CD8-positive, alpha-beta memory T cell (primary cell): ENCODE measurements at regions not wholly inside any gene's neighbourhood (a gene's known extent, or its start where the extent isn't known, plus 50 kb on each side); places are given as distances from the start of the nearest gene placed in this dataset.

Experiments used
- CTCF ChIA-PET: fragments of 350-600 bp; sonication (Branson Sonifier 250); formaldehyde crosslinking; loops from one replicate; lab custom pipeline; 2021; ENCODE audit warnings: antibody characterized with exemption; lab: Charles Lee
- POLR2A ChIA-PET: fragments of 350-600 bp; sonication (Branson Sonifier 250); formaldehyde crosslinking; loops from one replicate; lab custom pipeline; 2021; ENCODE audit warnings: antibody characterized with exemption; lab: Charles Lee
- DNase-seq, 5 donors: peaks; one replicate each; pipeline versions ENCODE4 v3.0.0 to v3.0.0-alpha.2; 2020 to 2022; ENCODE audit warnings: mixed read lengths in 1 of 5
- H3K27ac ChIP-seq: one replicate; pipeline ENCODE4 v1.7.0; 2013; ENCODE audit warnings: low read depth, mild to moderate bottlenecking, low read length, moderate library complexity
- H3K27me3 ChIP-seq: 2 replicates; pipeline ENCODE4 v1.7.0; 2013; ENCODE audit warnings: low read length, mild to moderate bottlenecking; ENCODE audit not compliant: insufficient read depth, poor library complexity, severe bottlenecking
- H3K36me3 ChIP-seq: 2 replicates; pipeline ENCODE4 v1.7.0; 2013; ENCODE audit warnings: mild to moderate bottlenecking, low read length, moderate library complexity; ENCODE audit not compliant: insufficient read depth
- H3K4me1 ChIP-seq: 2 replicates; pipeline ENCODE4 v1.7.0; 2013; ENCODE audit warnings: mild to moderate bottlenecking, low read length, moderate library complexity; ENCODE audit not compliant: insufficient read depth
- H3K4me3 ChIP-seq: 2 replicates; pipeline ENCODE4 v1.7.0; 2013; ENCODE audit warnings: mild to moderate bottlenecking, low read length
- H3K9me3 ChIP-seq: 2 replicates; pipeline ENCODE4 v1.7.0; 2013; ENCODE audit warnings: mild to moderate bottlenecking, low read length
- H3K27ac Mint-ChIP-seq, 8 donors: one replicate each; pipeline ENCODE4 v1.8.0; 2020 to 2021; ENCODE audit warnings: mixed read lengths in 8 of 8, mild to moderate bottlenecking in 6 of 8, inconsistent platforms in 3 of 8, moderate library complexity in 3 of 8
- H3K27me3 Mint-ChIP-seq, 2 donors: one replicate each; pipeline ENCODE4 v1.8.0; 2020 to 2021; ENCODE audit warnings: mixed read lengths in 2 of 2, mild to moderate bottlenecking in 1 of 2, moderate library complexity in 1 of 2
- H3K36me3 Mint-ChIP-seq, 3 donors: one replicate each; pipeline ENCODE4 v1.8.0; 2020 to 2021; ENCODE audit warnings: mixed read lengths in 3 of 3, inconsistent platforms in 1 of 3, mild to moderate bottlenecking in 1 of 3
- H3K4me1 Mint-ChIP-seq, 3 donors: one replicate each; pipeline ENCODE4 v1.8.0; 2020 to 2021; ENCODE audit warnings: mixed read lengths in 3 of 3, inconsistent platforms in 1 of 3, mild to moderate bottlenecking in 1 of 3
- H3K4me3 Mint-ChIP-seq, 7 donors: one replicate each; pipeline ENCODE4 v1.8.0; 2020 to 2021; ENCODE audit warnings: mixed read lengths in 7 of 7, mild to moderate bottlenecking in 6 of 7, moderate library complexity in 4 of 7, inconsistent platforms in 2 of 7
- H3K9me3 Mint-ChIP-seq, 5 donors: one replicate each; pipeline ENCODE4 v1.8.0; 2020 to 2022; ENCODE audit warnings: mixed read lengths in 5 of 5, mild to moderate bottlenecking in 3 of 5, moderate library complexity in 2 of 5, inconsistent platforms in 1 of 5

- POLR2A ChIA-PET: no interaction called here
- H3K36me3 Mint-ChIP-seq: no peaks in the 10 kb centered on the region
- H3K4me3 ChIP-seq: no peak overlapping the region
- H3K27me3 Mint-ChIP-seq: no peaks in the 10 kb centered on the region
- H3K4me3 Mint-ChIP-seq: no peak overlapping the region
- no peak for DNase-seq
- H3K4me1 ChIP-seq: peaks cover 5% of the 10 kb centered on the region
- H3K27ac ChIP-seq: no peak overlapping the region
- H3K4me1 Mint-ChIP-seq: peaks cover 5 to 11% (median 11%) of the 10 kb centered on the region in 3 donors
- H3K36me3 ChIP-seq: no peaks in the 10 kb centered on the region
- CTCF ChIA-PET: no interaction called here
- no peaks in the 10 kb centered on the region for H3K9me3 ChIP-seq
- peak overlapping the region in 2 of 8 donors; percentile 30 to 60 for H3K27ac Mint-ChIP-seq
- no peaks in the 10 kb centered on the region for H3K27me3 ChIP-seq
- H3K9me3 Mint-ChIP-seq: no peaks in the 10 kb centered on the region
These were observed 144.1 kb downstream of the ZFP36L2 start for GRCh38 chr2:43082111-43082894.

- no peaks in the 10 kb centered on the region for H3K36me3 Mint-ChIP-seq
- no peaks in the 10 kb centered on the region for H3K27me3 Mint-ChIP-seq
- ChIA-PET POLR2A (no interaction called here), CTCF (no interaction called here)
- no peak for DNase-seq
- peaks cover 5 to 11% (median 11%) of the 10 kb centered on the region in 3 donors for H3K4me1 Mint-ChIP-seq
- H3K27ac Mint-ChIP-seq: peak overlapping the region in 2 of 8 donors; percentile 47 to 60
- Histone ChIP-seq H3K4me1 (peaks cover 5% of the 10 kb centered on the region), H3K27me3 (no peaks in the 10 kb centered on the region), H3K27ac (no peak overlapping the region), H3K36me3 (no peaks in the 10 kb centered on the region), H3K9me3 (no peaks in the 10 kb centered on the region), H3K4me3 (no peak overlapping the region)
- no peaks in the 10 kb centered on the region for H3K9me3 Mint-ChIP-seq
- no peak overlapping the region for H3K4me3 Mint-ChIP-seq
These were observed 145.2 kb downstream of the ZFP36L2 start for GRCh38 chr2:43081131-43081765.

- H3K27ac ChIP-seq: no peak overlapping the region
- peak overlapping the region in 1 of 8 donors; percentile 47 for H3K27ac Mint-ChIP-seq
- H3K9me3 Mint-ChIP-seq: no peaks in the 10 kb centered on the region
- no peaks in the 10 kb centered on the region for H3K9me3 ChIP-seq
- H3K4me1 Mint-ChIP-seq: peaks cover 5 to 11% (median 10%) of the 10 kb centered on the region in 3 donors
- H3K4me1 ChIP-seq: peaks cover 5% of the 10 kb centered on the region
- H3K36me3 ChIP-seq: no peaks in the 10 kb centered on the region
- no peaks in the 10 kb centered on the region for H3K27me3 Mint-ChIP-seq
- DNase-seq: no peak
- H3K36me3 Mint-ChIP-seq: no peaks in the 10 kb centered on the region
- POLR2A ChIA-PET: no interaction called here
- CTCF ChIA-PET: no interaction called here
- no peaks in the 10 kb centered on the region for H3K27me3 ChIP-seq
- no peak overlapping the region for H3K4me3 Mint-ChIP-seq
- H3K4me3 ChIP-seq: no peak overlapping the region
These were observed 145.8 kb downstream of the ZFP36L2 start for GRCh38 chr2:43080571-43081021.

GRCh38 chr2:43078781-43079755, 147.3 kb downstream of the ZFP36L2 start:
- Histone ChIP-seq H3K9me3 (no peaks in the 10 kb centered on the region), H3K27ac (no peak overlapping the region), H3K4me3 (no peak overlapping the region), H3K4me1 (no peaks in the 10 kb centered on the region), H3K36me3 (no peaks in the 10 kb centered on the region), H3K27me3 (no peaks in the 10 kb centered on the region)
- POLR2A ChIA-PET: no interaction called here
- Mint-ChIP-seq H3K27ac (no peak overlapping the region), H3K4me3 (no peak overlapping the region), H3K4me1 (peaks cover 0 to 3% (median 3%) of the 10 kb centered on the region in 3 donors), H3K27me3 (peaks cover 0 to 2% of the 10 kb centered on the region in 2 donors), H3K9me3 (no peaks in the 10 kb centered on the region), H3K36me3 (no peaks in the 10 kb centered on the region)
- no peak for DNase-seq
- CTCF ChIA-PET: no interaction called here

GRCh38 chr2:43078301-43078700, 148.1 kb downstream of the ZFP36L2 start:
- H3K27ac ChIP-seq: no peak overlapping the region
- H3K4me1 ChIP-seq: no peaks in the 10 kb centered on the region
- Mint-ChIP-seq H3K36me3 (no peaks in the 10 kb centered on the region), H3K27ac (no peak overlapping the region), H3K4me3 (no peak overlapping the region), H3K27me3 (peaks cover 0 to 2% of the 10 kb centered on the region in 2 donors), H3K4me1 (peaks cover 0 to 3% (median 3%) of the 10 kb centered on the region in 3 donors), H3K9me3 (no peaks in the 10 kb centered on the region)
- DNase-seq: no peak
- H3K36me3 ChIP-seq: no peaks in the 10 kb centered on the region
- H3K9me3 ChIP-seq: no peaks in the 10 kb centered on the region
- CTCF ChIA-PET: no interaction called here
- H3K27me3 ChIP-seq: no peaks in the 10 kb centered on the region
- no peak overlapping the region for H3K4me3 ChIP-seq
- POLR2A ChIA-PET: no interaction called here

- Histone ChIP-seq H3K4me1 (no peaks in the 10 kb centered on the region), H3K27ac (no peak overlapping the region), H3K4me3 (no peak overlapping the region), H3K9me3 (no peaks in the 10 kb centered on the region), H3K27me3 (no peaks in the 10 kb centered on the region), H3K36me3 (no peaks in the 10 kb centered on the region)
- H3K9me3 Mint-ChIP-seq: no peaks in the 10 kb centered on the region
- POLR2A ChIA-PET: no interaction called here
- CTCF ChIA-PET: no interaction called here
- peaks cover 0 to 2% of the 10 kb centered on the region in 2 donors for H3K27me3 Mint-ChIP-seq
- no peaks in the 10 kb centered on the region for H3K36me3 Mint-ChIP-seq
- H3K4me1 Mint-ChIP-seq: peaks cover 0 to 3% (median 3%) of the 10 kb centered on the region in 3 donors
- H3K27ac Mint-ChIP-seq: peak overlapping the region in 3 of 8 donors; percentile 25 to 60 (median 35)
- no peak for DNase-seq
- H3K4me3 Mint-ChIP-seq: no peak overlapping the region
These were observed 148.5 kb downstream of the ZFP36L2 start for GRCh38 chr2:43077876-43078275.

GRCh38 chr2:43076676-43077075, 149.7 kb downstream of the ZFP36L2 start:
- DNase-seq: no peak
- H3K27me3 ChIP-seq: no peaks in the 10 kb centered on the region
- no peaks in the 10 kb centered on the region for H3K9me3 ChIP-seq
- ChIA-PET POLR2A (no interaction called here), CTCF (no interaction called here)
- Mint-ChIP-seq H3K9me3 (no peaks in the 10 kb centered on the region), H3K4me1 (peaks cover 0 to 3% (median 3%) of the 10 kb centered on the region in 3 donors), H3K4me3 (no peak overlapping the region), H3K27ac (no peak overlapping the region), H3K27me3 (peaks cover 0 to 2% of the 10 kb centered on the region in 2 donors), H3K36me3 (no peaks in the 10 kb centered on the region)
- no peak overlapping the region for H3K27ac ChIP-seq
- H3K4me1 ChIP-seq: no peaks in the 10 kb centered on the region
- no peaks in the 10 kb centered on the region for H3K36me3 ChIP-seq
- no peak overlapping the region for H3K4me3 ChIP-seq
